ENCODE measurements at regions not wholly inside any gene's neighbourhood (a gene's known extent, or its start where the extent isn't known, plus 50 kb on each side); places are given as distances from the start of the nearest gene placed in this dataset.

DNA sequence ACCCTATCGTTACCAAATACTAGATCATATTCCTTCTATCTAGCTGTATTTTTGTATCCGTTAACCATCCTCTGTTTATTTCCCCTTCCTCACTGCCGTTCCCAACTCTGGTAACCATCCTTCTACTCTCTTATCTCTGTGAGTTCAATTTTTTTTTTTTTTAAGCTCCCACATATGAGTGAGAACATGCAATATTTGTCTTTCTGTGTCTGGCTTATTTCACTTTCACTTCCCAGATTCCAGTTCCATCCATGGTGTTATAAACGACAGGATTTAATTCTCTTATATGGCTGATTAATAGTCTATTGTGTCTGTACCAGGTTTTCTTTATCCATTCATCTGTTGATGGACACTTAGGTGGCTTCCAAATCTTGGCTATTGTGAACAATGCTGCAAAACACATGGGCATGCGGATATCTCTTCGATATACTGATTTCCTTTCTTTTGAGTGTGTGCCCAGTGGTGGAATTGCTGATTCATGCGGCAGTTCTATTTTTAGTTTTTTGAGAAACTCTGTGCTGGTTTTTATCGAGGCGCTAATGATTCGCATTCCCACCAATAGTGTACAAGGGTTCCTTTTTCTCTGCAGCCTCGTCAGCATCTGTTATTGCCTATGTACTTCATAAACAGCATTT is 599.6 kb downstream of the TMEM114 start:
- intact Hi-C loops (cut with micrococcal nuclease) = no loop called here
- H3K79me2 ChIP-seq (ENCODE audit: control insufficient read depth, insufficient read depth, low read length) = no peaks in the 10 kb centered on the region
- no peak overlapping the region for H3K4me3 Mint-ChIP-seq
- no peaks in the 10 kb centered on the region for H3K27me3 ChIP-seq (replicated peaks in 1 of 4; ENCODE audit: control extremely low read depth in 1 of 4, control insufficient read depth in 3 of 4, insufficient read depth in 4 of 4, low read length in 3 of 4)
- TF ChIP-seq EZH2 (IDR thresholded peaks at IDR 0.05; ENCODE audit: borderline replicate concordance, insufficient read depth, low read depth, low read length, poor library complexity, severe bottlenecking) = no peak
- TF ChIP-seq, protein P1, sequence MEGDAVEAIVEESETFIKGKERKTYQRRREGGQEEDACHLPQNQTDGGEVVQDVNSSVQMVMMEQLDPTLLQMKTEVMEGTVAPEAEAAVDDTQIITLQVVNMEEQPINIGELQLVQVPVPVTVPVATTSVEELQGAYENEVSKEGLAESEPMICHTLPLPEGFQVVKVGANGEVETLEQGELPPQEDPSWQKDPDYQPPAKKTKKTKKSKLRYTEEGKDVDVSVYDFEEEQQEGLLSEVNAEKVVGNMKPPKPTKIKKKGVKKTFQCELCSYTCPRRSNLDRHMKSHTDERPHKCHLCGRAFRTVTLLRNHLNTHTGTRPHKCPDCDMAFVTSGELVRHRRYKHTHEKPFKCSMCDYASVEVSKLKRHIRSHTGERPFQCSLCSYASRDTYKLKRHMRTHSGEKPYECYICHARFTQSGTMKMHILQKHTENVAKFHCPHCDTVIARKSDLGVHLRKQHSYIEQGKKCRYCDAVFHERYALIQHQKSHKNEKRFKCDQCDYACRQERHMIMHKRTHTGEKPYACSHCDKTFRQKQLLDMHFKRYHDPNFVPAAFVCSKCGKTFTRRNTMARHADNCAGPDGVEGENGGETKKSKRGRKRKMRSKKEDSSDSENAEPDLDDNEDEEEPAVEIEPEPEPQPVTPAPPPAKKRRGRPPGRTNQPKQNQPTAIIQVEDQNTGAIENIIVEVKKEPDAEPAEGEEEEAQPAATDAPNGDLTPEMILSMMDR (IDR thresholded peaks at IDR 0.05) = no peak
- H3K27ac ChIP-seq (ENCODE audit: low read length in 2 of 2) = no peak overlapping the region
- H3K9me3 Mint-ChIP-seq (ENCODE audit: insufficient read depth) = peaks cover 4% of the 10 kb centered on the region
- no peaks in the 10 kb centered on the region for H3K27me3 Mint-ChIP-seq
- H3K4me1 ChIP-seq (ENCODE audit: control insufficient read depth in 2 of 2, insufficient read depth in 2 of 2, low read length in 2 of 2) = no peaks in the 10 kb centered on the region
- H3K4me2 ChIP-seq (replicated peaks; ENCODE audit: low read depth, low read length, poor library complexity, severe bottlenecking) = no peak overlapping the region
- H2AFZ ChIP-seq (ENCODE audit: insufficient read depth, low read depth, low read length, poor library complexity, severe bottlenecking) = no peak overlapping the region
- POLR2A ChIA-PET = no interaction called here
- H3K4me1 Mint-ChIP-seq = no peaks in the 10 kb centered on the region
- WGBS (ENCODE audit: insufficient coverage) = 90% methylated on average over 2 of the region's 11 CpGs
- no peaks in the 10 kb centered on the region for H4K20me1 ChIP-seq (ENCODE audit: control insufficient read depth, insufficient read depth, low read length, poor library complexity, severe bottlenecking)
- no peak for DNase-seq
- no peak overlapping the region for H3K27ac Mint-ChIP-seq
- no peak for ATAC-seq (ENCODE audit: low read depth)
- H3K4me3 ChIP-seq (ENCODE audit: control extremely low read depth in 1 of 5, extremely low read depth in 1 of 5, insufficient read depth in 1 of 5, low read depth in 2 of 5, low read length in 4 of 5) = no peak overlapping the region
- CTCF ChIA-PET = no interaction called here
- H3K36me3 ChIP-seq (replicated peaks in 1 of 2; ENCODE audit: control extremely low read depth in 1 of 2, control insufficient read depth in 1 of 2, extremely low read depth in 1 of 2, insufficient read depth in 2 of 2, low read length in 1 of 2) = no peaks in the 10 kb centered on the region
- no peak overlapping the region for H3K9ac ChIP-seq (ENCODE audit: low read length)
- no peaks in the 10 kb centered on the region for H3K9me3 ChIP-seq (ENCODE audit: control extremely low read depth in 1 of 3, control insufficient read depth in 2 of 3, insufficient read depth in 1 of 3, low read length in 2 of 3)

DNA sequence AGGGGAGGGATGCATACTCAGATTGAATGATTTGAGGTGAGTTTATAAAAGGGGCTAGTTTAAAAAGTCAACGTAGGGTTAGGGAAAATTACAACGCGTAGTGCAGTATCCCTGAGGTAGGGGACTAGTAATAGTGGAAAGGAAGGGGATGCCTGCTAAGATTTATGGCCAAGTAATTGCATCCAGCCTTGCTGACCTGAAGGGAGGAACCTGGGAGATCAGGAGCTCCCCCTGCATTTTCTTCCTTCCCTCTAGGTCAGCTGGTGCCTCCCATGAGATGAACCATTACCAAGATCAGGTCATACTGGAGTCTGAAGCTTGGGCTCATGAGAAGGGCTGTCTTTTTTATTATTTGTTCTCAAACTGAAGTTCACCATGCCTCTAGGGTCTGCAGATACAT is 606.6 kb downstream of the TMEM114 start:
- intact Hi-C loops (cut with micrococcal nuclease) = no loop called here
- H3K4me2 ChIP-seq (replicated peaks; ENCODE audit: low read depth, low read length, poor library complexity, severe bottlenecking) = no peak overlapping the region
- CTCF ChIA-PET = no interaction called here
- H3K4me1 ChIP-seq (ENCODE audit: control insufficient read depth in 2 of 2, insufficient read depth in 2 of 2, low read length in 2 of 2) = no peaks in the 10 kb centered on the region
- Mint-ChIP-seq H3K9me3 (ENCODE audit: insufficient read depth) (peaks cover 1% of the 10 kb centered on the region), H3K27ac (no peak overlapping the region), H3K4me3 (no peak overlapping the region), H3K27me3 (no peaks in the 10 kb centered on the region), H3K4me1 (no peaks in the 10 kb centered on the region)
- no peaks in the 10 kb centered on the region for H3K27me3 ChIP-seq (replicated peaks in 1 of 4; ENCODE audit: control extremely low read depth in 1 of 4, control insufficient read depth in 3 of 4, insufficient read depth in 4 of 4, low read length in 3 of 4)
- TF ChIP-seq, protein P1 (IDR thresholded peaks at IDR 0.05) = no peak
- no peak for TF ChIP-seq EZH2 (IDR thresholded peaks at IDR 0.05; ENCODE audit: borderline replicate concordance, insufficient read depth, low read depth, low read length, poor library complexity, severe bottlenecking)
- H2AFZ ChIP-seq (ENCODE audit: insufficient read depth, low read depth, low read length, poor library complexity, severe bottlenecking) = no peak overlapping the region
- H3K27ac ChIP-seq (ENCODE audit: low read length in 2 of 2) = no peak overlapping the region
- H4K20me1 ChIP-seq (ENCODE audit: control insufficient read depth, insufficient read depth, low read length, poor library complexity, severe bottlenecking) = no peaks in the 10 kb centered on the region
- POLR2A ChIA-PET = no interaction called here
- ATAC-seq (ENCODE audit: low read depth) (no peak), DNase-seq (no peak)
- H3K9ac ChIP-seq (ENCODE audit: low read length) = no peak overlapping the region
- no peaks in the 10 kb centered on the region for H3K36me3 ChIP-seq (replicated peaks in 1 of 2; ENCODE audit: control extremely low read depth in 1 of 2, control insufficient read depth in 1 of 2, extremely low read depth in 1 of 2, insufficient read depth in 2 of 2, low read length in 1 of 2)
- peaks cover 0 to 4% (median 0%) of the 10 kb centered on the region in 3 donors for H3K9me3 ChIP-seq (ENCODE audit: control extremely low read depth in 1 of 3, control insufficient read depth in 2 of 3, insufficient read depth in 1 of 3, low read length in 2 of 3)
- WGBS (ENCODE audit: insufficient coverage) = 77% methylated on average over 3 of the region's 3 CpGs
- H3K4me3 ChIP-seq (ENCODE audit: control extremely low read depth in 1 of 5, extremely low read depth in 1 of 5, insufficient read depth in 1 of 5, low read depth in 2 of 5, low read length in 4 of 5) = no peak overlapping the region
- H3K79me2 ChIP-seq (ENCODE audit: control insufficient read depth, insufficient read depth, low read length) = no peaks in the 10 kb centered on the region
